H1 (cell line): ENCODE measurements at regions not wholly inside any gene's neighbourhood (a gene's known extent, or its start where the extent isn't known, plus 50 kb on each side); places are given as distances from the start of the nearest gene placed in this dataset.

Experiments
- KDM1A ChIP-seq: fragments of 200-600, 300-600 bp; sonication (generic); IDR thresholded peaks from 2 replicates; pipeline ENCODE4 v1.7.1; 2016; ENCODE audit warnings: mild to moderate bottlenecking, low read length, borderline replicate concordance
- PHF8 ChIP-seq: fragments of 200-600 bp; sonication (generic); conservative IDR thresholded peaks from 2 replicates; pipeline ENCODE4 v1.7.1; 2012; ENCODE audit warnings: low read depth, mild to moderate bottlenecking, inconsistent platforms, low read length, moderate library complexity
- POLR2A ChIP-seq, 2 experiments: IDR thresholded peaks; 1 replicate in 1 of 2; 2 replicates in 1 of 2; pipeline ENCODE4 v1.6.1; 2011; ENCODE audit warnings: low read depth in 2 of 2, low read length in 2 of 2, mild to moderate bottlenecking in 2 of 2; ENCODE audit errors: control extremely low read depth in 1 of 2
- RAD21 ChIP-seq, 2 experiments: IDR thresholded peaks in 1 of 2; conservative IDR thresholded peaks in 1 of 2; 2 replicates each; pipeline ENCODE4 v1.6.1; 2011; ENCODE audit warnings: low read depth in 2 of 2, low read length in 2 of 2, improper control_type of control experiment in 1 of 2, inconsistent platforms in 1 of 2, mild to moderate bottlenecking in 1 of 2, moderate library complexity in 1 of 2
- TF ChIP-seq, protein P1 (sequence below), 3 experiments: IDR thresholded peaks; 1 replicate in 2 of 3; 2 replicates in 1 of 3; pipeline versions ENCODE4 v1.5.1 to v1.6.1; 2011; ENCODE audit warnings: low read length in 3 of 3, mild to moderate bottlenecking in 3 of 3, inconsistent platforms in 2 of 3, low read depth in 1 of 3, moderate library complexity in 1 of 3; ENCODE audit not compliant: insufficient read depth in 1 of 3; ENCODE audit errors: control extremely low read depth in 1 of 3

GRCh38 chr10:121356183-121356582 lies 242.1 kb downstream of the FGFR2 start:
- TF ChIP-seq, protein P1, sequence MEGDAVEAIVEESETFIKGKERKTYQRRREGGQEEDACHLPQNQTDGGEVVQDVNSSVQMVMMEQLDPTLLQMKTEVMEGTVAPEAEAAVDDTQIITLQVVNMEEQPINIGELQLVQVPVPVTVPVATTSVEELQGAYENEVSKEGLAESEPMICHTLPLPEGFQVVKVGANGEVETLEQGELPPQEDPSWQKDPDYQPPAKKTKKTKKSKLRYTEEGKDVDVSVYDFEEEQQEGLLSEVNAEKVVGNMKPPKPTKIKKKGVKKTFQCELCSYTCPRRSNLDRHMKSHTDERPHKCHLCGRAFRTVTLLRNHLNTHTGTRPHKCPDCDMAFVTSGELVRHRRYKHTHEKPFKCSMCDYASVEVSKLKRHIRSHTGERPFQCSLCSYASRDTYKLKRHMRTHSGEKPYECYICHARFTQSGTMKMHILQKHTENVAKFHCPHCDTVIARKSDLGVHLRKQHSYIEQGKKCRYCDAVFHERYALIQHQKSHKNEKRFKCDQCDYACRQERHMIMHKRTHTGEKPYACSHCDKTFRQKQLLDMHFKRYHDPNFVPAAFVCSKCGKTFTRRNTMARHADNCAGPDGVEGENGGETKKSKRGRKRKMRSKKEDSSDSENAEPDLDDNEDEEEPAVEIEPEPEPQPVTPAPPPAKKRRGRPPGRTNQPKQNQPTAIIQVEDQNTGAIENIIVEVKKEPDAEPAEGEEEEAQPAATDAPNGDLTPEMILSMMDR (IDR thresholded peaks at IDR 0.05; ENCODE audit: control extremely low read depth in 1 of 3, insufficient read depth in 1 of 3, low read depth in 1 of 3, low read length in 3 of 3), result no peak
- TF ChIP-seq PHF8, result no peak
- no peak for TF ChIP-seq RAD21 (IDR thresholded peaks at IDR 0.05 in 1 of 2, conservative IDR thresholded peaks at IDR 0.05 in 1 of 2; ENCODE audit: low read depth in 2 of 2, low read length in 2 of 2)
- TF ChIP-seq KDM1A, result no peak
- no peak for TF ChIP-seq POLR2A (IDR thresholded peaks at IDR 0.05; ENCODE audit: control extremely low read depth in 1 of 2, low read depth in 2 of 2, low read length in 2 of 2)
